ENCODE measurements at regions not wholly inside any gene's neighbourhood (a gene's known extent, or its start where the extent isn't known, plus 50 kb on each side); places are given as distances from the start of the nearest gene placed in this dataset.
A peak's percentile ranks its signal among the peaks of the same experiment; 100 is the strongest.

DNA sequence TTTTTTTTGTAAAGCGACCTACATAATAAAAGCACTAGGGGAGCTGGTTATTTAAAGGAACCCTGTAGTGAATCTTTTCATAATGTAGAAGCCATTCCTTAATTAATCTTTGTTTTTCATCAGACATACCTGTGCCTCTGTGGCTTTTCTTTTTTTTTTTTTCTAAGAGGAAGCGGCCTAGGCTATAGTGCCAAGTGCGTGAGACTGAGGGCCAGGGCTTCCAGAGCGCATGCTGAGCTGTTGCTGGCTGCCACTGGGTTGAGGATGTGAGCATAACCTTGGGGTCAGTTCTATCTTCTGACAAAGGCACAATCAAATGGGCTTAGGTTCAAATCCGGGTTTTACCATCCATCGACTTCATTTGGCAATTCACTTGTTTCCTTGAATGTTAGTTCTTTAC lies 103.7 kb downstream of the NEUROD6 start:
- no CpG with 5 or more reads among the region's 6 CpGs for WGBS, 2 donors (ENCODE audit: extremely low coverage in 2 of 2, insufficient read length in 2 of 2, insufficient replicate concordance in 1 of 2)

DNA sequence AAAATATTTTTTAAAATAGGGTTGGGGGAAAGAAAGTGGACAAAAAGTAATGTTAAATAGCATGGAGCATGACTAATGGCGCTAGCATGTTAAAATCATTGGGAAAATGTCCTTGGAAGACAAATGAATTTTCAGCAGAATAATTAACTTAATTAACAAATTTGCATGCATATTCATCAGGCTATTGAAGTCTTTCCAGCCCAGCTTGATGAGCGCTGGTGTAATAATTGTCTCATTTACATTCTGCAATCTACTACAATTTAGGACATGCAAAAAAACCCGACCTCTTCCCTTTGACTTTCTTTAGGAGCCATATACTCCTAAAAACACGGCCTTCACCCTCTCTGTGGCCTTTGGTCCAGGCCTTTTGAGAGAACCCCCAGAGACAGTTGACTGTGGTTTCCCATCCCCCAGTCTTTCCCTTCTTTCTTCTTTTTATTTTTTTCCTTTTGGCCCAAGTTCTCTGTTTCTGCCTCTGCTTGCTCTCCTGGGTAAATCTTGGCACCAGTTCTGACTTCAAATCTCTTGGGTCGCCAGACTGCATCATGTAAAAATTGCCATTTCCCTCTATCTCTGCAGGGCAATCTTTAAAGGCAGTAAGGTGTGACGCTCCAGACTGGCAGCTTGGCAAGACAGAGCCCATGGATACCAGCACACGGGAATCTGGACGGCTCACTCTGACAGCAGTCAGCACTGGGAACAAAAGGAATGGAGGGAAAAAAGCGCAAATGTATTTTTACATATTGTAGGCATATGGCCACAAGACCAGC lies 105.5 kb downstream of the NEUROD6 start:
- H2AK5ac ChIP-seq (ENCODE audit: low read depth, low read length): no peak overlapping the region
- no peak for DNase-seq (ENCODE audit: low spot score)
- no peak overlapping the region for H4K91ac ChIP-seq (ENCODE audit: low read depth, low read length, poor library complexity)
- H3K4ac ChIP-seq (ENCODE audit: low read length): no peak overlapping the region
- no peak overlapping the region for H3K9ac ChIP-seq (ENCODE audit: low read depth, low read length, poor library complexity)
- H2BK120ac ChIP-seq (ENCODE audit: low read depth, low read length): no peak overlapping the region
- no peak overlapping the region for H2BK5ac ChIP-seq (ENCODE audit: low read length)
- H3K36me3 ChIP-seq (replicated peaks in 1 of 2; ENCODE audit: control insufficient read depth in 2 of 2, insufficient read depth in 2 of 2, low read length in 2 of 2): no peaks in the 10 kb centered on the region
- H3K4me1 ChIP-seq (ENCODE audit: control insufficient read depth in 2 of 2, insufficient read depth in 1 of 2, low read depth in 1 of 2, low read length in 2 of 2): no peaks in the 10 kb centered on the region
- H4K8ac ChIP-seq (ENCODE audit: low read depth, low read length): no peak overlapping the region
- no peak overlapping the region for H2BK12ac ChIP-seq (ENCODE audit: low read length)
- H3K23ac ChIP-seq (ENCODE audit: low read depth, low read length, poor library complexity): no peak overlapping the region
- H3K27me3 ChIP-seq (ENCODE audit: control insufficient read depth in 3 of 3, insufficient read depth in 3 of 3, low read depth in 1 of 3, low read length in 3 of 3): no peaks in the 10 kb centered on the region
- WGBS, 2 donors (ENCODE audit: extremely low coverage in 2 of 2, insufficient read length in 2 of 2, insufficient replicate concordance in 1 of 2): no CpG with 5 or more reads among the region's 9 CpGs
- no peak overlapping the region for H3K4me2 ChIP-seq (ENCODE audit: insufficient read depth, low read length, poor library complexity, severe bottlenecking)
- H3K14ac ChIP-seq (ENCODE audit: low read length): no peak overlapping the region
- no peak overlapping the region for H2BK15ac ChIP-seq (ENCODE audit: low read length)
- no peaks in the 10 kb centered on the region for H3K79me1 ChIP-seq (ENCODE audit: low read depth, low read length)
- H3K27ac ChIP-seq (replicated peaks; ENCODE audit: low read length): no peak overlapping the region
- no peak overlapping the region for H2AFZ ChIP-seq (ENCODE audit: low read length)
- H3K9me3 ChIP-seq (replicated peaks in 1 of 2; ENCODE audit: control insufficient read depth in 2 of 2, insufficient read depth in 1 of 2, low read depth in 1 of 2, low read length in 2 of 2): no peaks in the 10 kb centered on the region
- no peak overlapping the region for H3K4me3 ChIP-seq (ENCODE audit: low read length in 2 of 2)
- no peak overlapping the region for H3K18ac ChIP-seq (ENCODE audit: low read length)

More for the DNA sequence above, 103.7 kb downstream of the NEUROD6 start:
- no peak overlapping the region for H3K14ac ChIP-seq (ENCODE audit: low read length)
- H3K79me1 ChIP-seq (ENCODE audit: low read depth, low read length): no peaks in the 10 kb centered on the region
- no peak overlapping the region for H3K4me3 ChIP-seq (ENCODE audit: low read length in 2 of 2)
- no peak overlapping the region for H2BK15ac ChIP-seq (ENCODE audit: low read length)
- no peak for DNase-seq (ENCODE audit: low spot score)
- H3K27ac ChIP-seq (replicated peaks; ENCODE audit: low read length): no peak overlapping the region
- H3K9me3 ChIP-seq (replicated peaks in 1 of 2; ENCODE audit: control insufficient read depth in 2 of 2, insufficient read depth in 1 of 2, low read depth in 1 of 2, low read length in 2 of 2): no peaks in the 10 kb centered on the region
- H3K27me3 ChIP-seq (ENCODE audit: control insufficient read depth in 3 of 3, insufficient read depth in 3 of 3, low read depth in 1 of 3, low read length in 3 of 3): no peaks in the 10 kb centered on the region
- H3K4ac ChIP-seq (ENCODE audit: low read length): no peak overlapping the region
- H2BK12ac ChIP-seq (ENCODE audit: low read length): no peak overlapping the region
- no peak overlapping the region for H2AK5ac ChIP-seq (ENCODE audit: low read depth, low read length)
- H4K91ac ChIP-seq (ENCODE audit: low read depth, low read length, poor library complexity): no peak overlapping the region
- no peak overlapping the region for H3K9ac ChIP-seq (ENCODE audit: low read depth, low read length, poor library complexity)
- no peak overlapping the region for H3K18ac ChIP-seq (ENCODE audit: low read length)
- no peak overlapping the region for H2AFZ ChIP-seq (ENCODE audit: low read length)
- no peak overlapping the region for H2BK120ac ChIP-seq (ENCODE audit: low read depth, low read length)
- H4K8ac ChIP-seq (ENCODE audit: low read depth, low read length): no peak overlapping the region
- no peak overlapping the region for H2BK5ac ChIP-seq (ENCODE audit: low read length)
- no peaks in the 10 kb centered on the region for H3K36me3 ChIP-seq (replicated peaks in 1 of 2; ENCODE audit: control insufficient read depth in 2 of 2, insufficient read depth in 2 of 2, low read length in 2 of 2)
- H3K4me1 ChIP-seq (ENCODE audit: control insufficient read depth in 2 of 2, insufficient read depth in 1 of 2, low read depth in 1 of 2, low read length in 2 of 2): no peaks in the 10 kb centered on the region
- H3K23ac ChIP-seq (ENCODE audit: low read depth, low read length, poor library complexity): no peak overlapping the region
- H3K4me2 ChIP-seq (ENCODE audit: insufficient read depth, low read length, poor library complexity, severe bottlenecking): no peak overlapping the region

DNA sequence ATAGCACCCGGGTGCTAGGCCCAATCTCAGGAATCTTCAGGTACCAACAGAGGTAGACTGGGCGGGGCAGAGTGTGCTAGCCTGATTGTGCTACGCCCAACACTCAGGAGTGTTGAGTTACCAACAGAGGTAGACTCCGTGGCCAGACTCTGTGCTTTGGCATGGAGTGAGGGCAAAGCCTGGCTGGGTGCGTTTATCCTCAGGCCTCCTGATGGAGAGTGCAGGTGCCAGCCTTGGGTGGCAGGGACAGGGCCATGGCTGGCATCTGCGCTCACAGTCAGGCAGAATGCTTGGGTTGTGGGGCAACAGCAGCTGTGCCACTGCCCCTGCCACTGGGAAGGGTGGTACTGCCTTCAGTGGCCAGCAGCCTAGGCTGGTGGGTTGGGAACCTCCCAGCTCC lies 111.6 kb downstream of the NEUROD6 start:
- Histone ChIP-seq H3K14ac (ENCODE audit: low read length) (peak overlapping the region; percentile 56), H3K9ac (ENCODE audit: low read depth, low read length, poor library complexity) (peak overlapping the region; percentile 34), H3K4me3 (ENCODE audit: low read length in 2 of 2) (no peak overlapping the region), H3K4ac (ENCODE audit: low read length) (no peak overlapping the region), H3K23ac (ENCODE audit: low read depth, low read length, poor library complexity) (no peak overlapping the region), H3K79me1 (ENCODE audit: low read depth, low read length) (no peaks in the 10 kb centered on the region), H4K8ac (ENCODE audit: low read depth, low read length) (no peak overlapping the region), H3K18ac (ENCODE audit: low read length) (no peak overlapping the region), H2BK5ac (ENCODE audit: low read length) (no peak overlapping the region), H2BK12ac (ENCODE audit: low read length) (no peak overlapping the region), H2BK15ac (ENCODE audit: low read length) (no peak overlapping the region), H3K4me2 (ENCODE audit: insufficient read depth, low read length, poor library complexity, severe bottlenecking) (no peak overlapping the region), H3K36me3 (replicated peaks in 1 of 2; ENCODE audit: control insufficient read depth in 2 of 2, insufficient read depth in 2 of 2, low read length in 2 of 2) (no peaks in the 10 kb centered on the region), H3K4me1 (ENCODE audit: control insufficient read depth in 2 of 2, insufficient read depth in 1 of 2, low read depth in 1 of 2, low read length in 2 of 2) (no peaks in the 10 kb centered on the region), H2BK120ac (ENCODE audit: low read depth, low read length) (peak overlapping the region; percentile 54), H2AFZ (ENCODE audit: low read length) (no peak overlapping the region), H3K27ac (replicated peaks; ENCODE audit: low read length) (no peak overlapping the region), H3K27me3 (ENCODE audit: control insufficient read depth in 3 of 3, insufficient read depth in 3 of 3, low read depth in 1 of 3, low read length in 3 of 3) (no peaks in the 10 kb centered on the region), H4K91ac (ENCODE audit: low read depth, low read length, poor library complexity) (no peak overlapping the region), H2AK5ac (ENCODE audit: low read depth, low read length) (no peak overlapping the region), H3K9me3 (replicated peaks in 1 of 2; ENCODE audit: control insufficient read depth in 2 of 2, insufficient read depth in 1 of 2, low read depth in 1 of 2, low read length in 2 of 2) (no peaks in the 10 kb centered on the region)
- no CpG with 5 or more reads among the region's 6 CpGs for WGBS, 2 donors (ENCODE audit: extremely low coverage in 2 of 2, insufficient read length in 2 of 2, insufficient replicate concordance in 1 of 2)
- no peak for DNase-seq (ENCODE audit: low spot score)

DNA sequence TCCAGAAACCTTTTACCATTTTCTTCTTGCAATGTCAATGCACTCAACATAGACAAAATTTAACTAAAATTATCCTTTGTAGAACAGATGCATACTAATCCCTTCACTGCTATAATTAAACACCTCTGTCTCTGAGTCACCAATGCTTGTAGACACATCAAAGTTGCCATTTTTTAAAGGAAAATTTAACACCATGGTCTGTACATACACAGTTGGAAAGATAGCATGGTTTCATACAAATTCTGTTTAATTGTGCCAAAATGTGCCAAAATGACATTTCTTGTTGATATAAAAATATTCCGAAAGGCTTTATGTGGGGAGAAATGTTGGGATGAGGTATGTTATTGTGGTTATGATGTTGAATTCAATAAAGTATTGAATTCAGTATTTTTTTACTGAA lies 125.8 kb downstream of the NEUROD6 start:
- Histone ChIP-seq H4K91ac (ENCODE audit: low read depth, low read length, poor library complexity) (no peak overlapping the region), H4K8ac (ENCODE audit: low read depth, low read length) (no peak overlapping the region), H3K36me3 (replicated peaks in 1 of 2; ENCODE audit: control insufficient read depth in 2 of 2, insufficient read depth in 2 of 2, low read length in 2 of 2) (no peaks in the 10 kb centered on the region), H3K9me3 (replicated peaks in 1 of 2; ENCODE audit: control insufficient read depth in 2 of 2, insufficient read depth in 1 of 2, low read depth in 1 of 2, low read length in 2 of 2) (no peaks in the 10 kb centered on the region), H2AFZ (ENCODE audit: low read length) (no peak overlapping the region), H2BK5ac (ENCODE audit: low read length) (no peak overlapping the region), H3K4me3 (ENCODE audit: low read length in 2 of 2) (no peak overlapping the region), H3K23ac (ENCODE audit: low read depth, low read length, poor library complexity) (no peak overlapping the region), H3K27me3 (ENCODE audit: control insufficient read depth in 3 of 3, insufficient read depth in 3 of 3, low read depth in 1 of 3, low read length in 3 of 3) (no peaks in the 10 kb centered on the region), H3K4ac (ENCODE audit: low read length) (no peak overlapping the region), H3K79me1 (ENCODE audit: low read depth, low read length) (no peaks in the 10 kb centered on the region), H3K4me2 (ENCODE audit: insufficient read depth, low read length, poor library complexity, severe bottlenecking) (no peak overlapping the region), H2BK12ac (ENCODE audit: low read length) (no peak overlapping the region), H2AK5ac (ENCODE audit: low read depth, low read length) (no peak overlapping the region), H3K9ac (ENCODE audit: low read depth, low read length, poor library complexity) (no peak overlapping the region), H2BK120ac (ENCODE audit: low read depth, low read length) (no peak overlapping the region), H3K14ac (ENCODE audit: low read length) (no peak overlapping the region), H2BK15ac (ENCODE audit: low read length) (no peak overlapping the region), H3K18ac (ENCODE audit: low read length) (no peak overlapping the region), H3K27ac (replicated peaks; ENCODE audit: low read length) (no peak overlapping the region), H3K4me1 (ENCODE audit: control insufficient read depth in 2 of 2, insufficient read depth in 1 of 2, low read depth in 1 of 2, low read length in 2 of 2) (no peaks in the 10 kb centered on the region)
- 100% methylated on average over 1 of the region's 1 CpG; no CpG with 5 or more reads in 1 of the 2 donors for WGBS, 2 donors (ENCODE audit: extremely low coverage in 2 of 2, insufficient read length in 2 of 2, insufficient replicate concordance in 1 of 2)
- DNase-seq (ENCODE audit: low spot score): no peak

Data from neuronal stem cell (in vitro differentiated cells).